ENCODE measurements at regions not wholly inside any gene's neighbourhood (a gene's known extent, or its start where the extent isn't known, plus 50 kb on each side); places are given as distances from the start of the nearest gene placed in this dataset.

DNA sequence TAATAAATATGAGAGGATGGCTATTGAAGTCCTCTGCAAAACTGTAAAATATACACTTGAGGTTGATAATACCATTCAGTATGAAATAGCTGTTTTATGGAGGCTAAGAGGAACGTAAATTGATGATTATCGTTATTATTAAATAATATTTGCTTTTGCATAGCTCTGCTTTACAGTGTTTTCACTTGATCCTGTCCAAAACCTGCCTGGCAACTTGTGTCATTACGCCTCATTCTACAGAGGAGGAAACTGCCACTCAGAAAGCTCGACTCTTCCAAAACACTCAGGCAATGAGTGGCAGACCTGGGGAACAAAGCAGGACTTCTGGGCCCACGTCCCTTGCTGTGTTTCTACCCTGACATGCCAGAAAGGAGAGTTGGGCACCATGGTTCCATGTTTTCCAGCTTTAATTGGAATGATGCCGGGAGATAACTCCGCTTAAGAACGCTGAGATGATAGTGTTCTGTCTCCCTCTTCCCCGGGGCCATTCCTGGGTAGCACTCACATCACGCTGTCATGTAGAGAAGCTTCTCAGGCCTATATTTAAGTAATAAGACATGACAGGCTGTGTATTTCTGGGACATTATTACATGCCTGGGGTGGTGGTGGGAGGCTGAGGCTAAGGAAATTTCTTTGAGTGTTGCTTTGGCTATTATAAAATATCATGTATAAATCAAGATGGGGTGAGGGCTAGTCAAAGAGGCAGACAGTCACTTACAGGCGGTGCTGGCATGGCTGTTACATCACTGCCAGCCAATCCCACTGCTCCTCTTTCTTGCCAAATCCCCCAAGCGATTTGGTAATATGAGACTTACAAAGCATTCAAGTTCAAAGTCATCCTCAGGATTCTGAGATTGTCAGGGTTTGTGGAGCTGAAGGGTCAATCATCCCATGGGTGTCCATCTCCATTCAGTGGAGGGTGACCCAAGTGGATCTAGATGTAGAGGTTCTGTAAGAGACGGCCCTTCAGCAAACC lies 501.7 kb downstream of the INSC start:
- Histone ChIP-seq H3K9ac (ENCODE audit: extremely low read depth, low read length, poor library complexity, severe bottlenecking) (no peak overlapping the region), H3K4me1 (ENCODE audit: control insufficient read depth, insufficient read depth, low read length) (peaks cover 27% of the 10 kb centered on the region), H3K27ac (ENCODE audit: low read depth, low read length) (no peak overlapping the region), H3K36me3 (ENCODE audit: control insufficient read depth, insufficient read depth, low read length) (no peaks in the 10 kb centered on the region), H3K27me3 (ENCODE audit: control insufficient read depth, insufficient read depth, low read length, poor library complexity, severe bottlenecking) (peaks cover 10% of the 10 kb centered on the region), H3K9me3 (ENCODE audit: control insufficient read depth, low read length) (no peaks in the 10 kb centered on the region), H3K4me3 (ENCODE audit: low read length) (no peak overlapping the region)
- no peaks in the 10 kb centered on the region for H3K36me3 Mint-ChIP-seq (ENCODE audit: low read depth)
- peaks cover 21% of the 10 kb centered on the region for H3K27me3 Mint-ChIP-seq (ENCODE audit: insufficient read depth)
- H3K4me1 Mint-ChIP-seq, result peaks cover 53% of the 10 kb centered on the region
- no peak overlapping the region for H3K27ac Mint-ChIP-seq
- TF ChIP-seq, protein P1, sequence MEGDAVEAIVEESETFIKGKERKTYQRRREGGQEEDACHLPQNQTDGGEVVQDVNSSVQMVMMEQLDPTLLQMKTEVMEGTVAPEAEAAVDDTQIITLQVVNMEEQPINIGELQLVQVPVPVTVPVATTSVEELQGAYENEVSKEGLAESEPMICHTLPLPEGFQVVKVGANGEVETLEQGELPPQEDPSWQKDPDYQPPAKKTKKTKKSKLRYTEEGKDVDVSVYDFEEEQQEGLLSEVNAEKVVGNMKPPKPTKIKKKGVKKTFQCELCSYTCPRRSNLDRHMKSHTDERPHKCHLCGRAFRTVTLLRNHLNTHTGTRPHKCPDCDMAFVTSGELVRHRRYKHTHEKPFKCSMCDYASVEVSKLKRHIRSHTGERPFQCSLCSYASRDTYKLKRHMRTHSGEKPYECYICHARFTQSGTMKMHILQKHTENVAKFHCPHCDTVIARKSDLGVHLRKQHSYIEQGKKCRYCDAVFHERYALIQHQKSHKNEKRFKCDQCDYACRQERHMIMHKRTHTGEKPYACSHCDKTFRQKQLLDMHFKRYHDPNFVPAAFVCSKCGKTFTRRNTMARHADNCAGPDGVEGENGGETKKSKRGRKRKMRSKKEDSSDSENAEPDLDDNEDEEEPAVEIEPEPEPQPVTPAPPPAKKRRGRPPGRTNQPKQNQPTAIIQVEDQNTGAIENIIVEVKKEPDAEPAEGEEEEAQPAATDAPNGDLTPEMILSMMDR (conservative IDR thresholded peaks at IDR 0.05), result no peak
- H3K9me3 Mint-ChIP-seq, result no peaks in the 10 kb centered on the region
- no peak for DNase-seq
- WGBS, 2 experiments (ENCODE audit: insufficient coverage in 1 of 2, insufficient read length in 1 of 2), result 94 to 100% methylated on average over 8 to 13 of the region's 13 CpGs
- H3K4me3 Mint-ChIP-seq, result no peak overlapping the region

DNA sequence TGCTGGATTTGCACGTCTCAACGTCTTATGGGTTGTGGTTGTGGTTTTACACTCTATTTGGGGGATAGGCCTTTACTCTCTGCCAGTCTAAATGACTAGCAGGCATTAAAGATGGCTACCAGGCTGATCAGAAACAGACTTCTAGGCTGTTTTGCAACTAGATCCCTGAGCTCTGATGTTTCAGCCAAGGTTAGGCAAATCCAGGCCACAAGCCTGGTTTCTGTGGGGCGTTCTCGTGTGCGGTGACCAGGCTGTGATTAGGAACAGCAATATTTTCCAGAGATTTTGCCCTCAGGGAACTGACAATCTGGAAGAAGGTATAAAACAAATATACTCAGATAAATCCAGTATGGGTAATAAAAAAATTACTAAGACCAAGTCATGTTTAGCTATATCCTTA lies 502.4 kb downstream of the INSC start:
- peaks cover 3% of the 10 kb centered on the region for H3K27me3 ChIP-seq (ENCODE audit: control insufficient read depth, insufficient read depth, low read length, poor library complexity, severe bottlenecking)

DNA sequence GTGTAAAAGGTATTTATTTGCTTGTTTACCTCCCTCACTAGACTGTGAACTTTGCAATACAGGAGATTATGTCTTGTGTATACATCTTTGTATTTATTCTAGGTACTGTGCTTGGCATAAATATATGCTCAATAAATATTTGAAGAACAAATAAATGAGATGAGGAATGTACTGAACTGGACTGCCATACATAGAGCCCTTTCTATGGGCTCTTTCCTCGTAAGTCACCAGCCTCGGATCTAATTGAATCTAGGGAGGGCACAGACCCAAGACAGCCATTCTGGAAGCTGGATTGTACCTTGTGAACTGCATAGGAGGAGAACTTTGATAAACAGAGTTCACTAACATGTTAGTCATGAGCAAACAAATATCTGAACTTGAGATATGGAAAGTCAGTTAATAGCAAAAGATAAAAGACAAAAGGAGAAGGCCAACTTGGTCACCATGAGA lies 503.9 kb downstream of the INSC start:
- Mint-ChIP-seq H3K4me1 (peaks cover 59% of the 10 kb centered on the region), H3K27ac (no peak overlapping the region), H3K4me3 (no peak overlapping the region), H3K27me3 (ENCODE audit: insufficient read depth) (peaks cover 20% of the 10 kb centered on the region), H3K9me3 (no peaks in the 10 kb centered on the region), H3K36me3 (ENCODE audit: low read depth) (no peaks in the 10 kb centered on the region)
- Histone ChIP-seq H3K4me3 (ENCODE audit: low read length) (no peak overlapping the region), H3K9me3 (ENCODE audit: control insufficient read depth, low read length) (no peaks in the 10 kb centered on the region), H3K27ac (ENCODE audit: low read depth, low read length) (no peak overlapping the region), H3K27me3 (ENCODE audit: control insufficient read depth, insufficient read depth, low read length, poor library complexity, severe bottlenecking) (no peaks in the 10 kb centered on the region), H3K9ac (ENCODE audit: extremely low read depth, low read length, poor library complexity, severe bottlenecking) (no peak overlapping the region), H3K36me3 (ENCODE audit: control insufficient read depth, insufficient read depth, low read length) (no peaks in the 10 kb centered on the region), H3K4me1 (ENCODE audit: control insufficient read depth, insufficient read depth, low read length) (peaks cover 27% of the 10 kb centered on the region)
- DNase-seq, result no peak
- 92 to 100% methylated on average over 2 of the region's 2 CpGs for WGBS, 2 experiments (ENCODE audit: insufficient coverage in 1 of 2, insufficient read length in 1 of 2)
- TF ChIP-seq, protein P1 (conservative IDR thresholded peaks at IDR 0.05), result no peak

More for the DNA sequence above, 502.4 kb downstream of the INSC start:
- H3K27ac ChIP-seq (ENCODE audit: low read depth, low read length), result no peak overlapping the region
- no peak overlapping the region for H3K27ac Mint-ChIP-seq
- H3K36me3 Mint-ChIP-seq (ENCODE audit: low read depth), result no peaks in the 10 kb centered on the region
- DNase-seq, result no peak
- H3K9me3 ChIP-seq (ENCODE audit: control insufficient read depth, low read length), result no peaks in the 10 kb centered on the region
- peaks cover 28% of the 10 kb centered on the region for H3K4me1 ChIP-seq (ENCODE audit: control insufficient read depth, insufficient read depth, low read length)
- TF ChIP-seq, protein P1 (conservative IDR thresholded peaks at IDR 0.05), result no peak
- H3K9me3 Mint-ChIP-seq, result no peaks in the 10 kb centered on the region
- 95 to 100% methylated on average over 3 to 5 of the region's 5 CpGs for WGBS, 2 experiments (ENCODE audit: insufficient coverage in 1 of 2, insufficient read length in 1 of 2)
- H3K4me3 Mint-ChIP-seq, result no peak overlapping the region
- H3K36me3 ChIP-seq (ENCODE audit: control insufficient read depth, insufficient read depth, low read length), result no peaks in the 10 kb centered on the region
- H3K4me1 Mint-ChIP-seq, result peaks cover 54% of the 10 kb centered on the region
- H3K9ac ChIP-seq (ENCODE audit: extremely low read depth, low read length, poor library complexity, severe bottlenecking), result no peak overlapping the region
- no peak overlapping the region for H3K4me3 ChIP-seq (ENCODE audit: low read length)
- peaks cover 20% of the 10 kb centered on the region for H3K27me3 Mint-ChIP-seq (ENCODE audit: insufficient read depth)

Measured in endodermal cell (in vitro differentiated cells).